HL-60 (cell line): ENCODE measurements at regions not wholly inside any gene's neighbourhood (a gene's known extent, or its start where the extent isn't known, plus 50 kb on each side); places are given as distances from the start of the nearest gene placed in this dataset.

ENCODE experiments used
- DNase-seq, 2 experiments: peaks; one replicate each; pipeline ENCODE4 v3.0.0-alpha.2; 2010 to 2020; ENCODE audit warnings: low read depth in 1 of 2, low spot score in 1 of 2
- H3K27ac ChIP-seq: fragments of 250-450 bp; sonication (Bioruptor Pico); replicated peaks from 2 replicates; pipeline ENCODE4 v1.5.1; 2020; ENCODE audit warnings: mild to moderate bottlenecking, moderate library complexity
- H3K27me3 ChIP-seq: fragments of 250-450 bp; sonication (Bioruptor Pico); 2 replicates; pipeline ENCODE4 v1.5.1; 2021; ENCODE audit warnings: mild to moderate bottlenecking, moderate library complexity; ENCODE audit not compliant: insufficient read depth, poor library complexity, severe bottlenecking
- H3K4me3 ChIP-seq: replicated peaks from 2 replicates; pipeline ENCODE4 v1.5.1; 2011; ENCODE audit warnings: mild to moderate bottlenecking, control low read depth, low read length; ENCODE audit not compliant: insufficient read depth
- GABPA ChIP-seq: IDR thresholded peaks from 2 replicates; pipeline ENCODE4 v1.6.1; 2012; ENCODE audit warnings: low read depth
- POLR2AphosphoS5 ChIP-seq: IDR thresholded peaks from 2 replicates; pipeline ENCODE4 v1.6.1; 2012; ENCODE audit warnings: low read depth
- SPI1 ChIP-seq: IDR thresholded peaks from 2 replicates; pipeline ENCODE4 v1.6.1; 2012; ENCODE audit warnings: low read depth, mild to moderate bottlenecking, borderline replicate concordance
- TF ChIP-seq, protein P1 (sequence below): IDR thresholded peaks from 2 replicates; pipeline ENCODE4 v1.6.1; 2012; ENCODE audit warnings: low read depth; ENCODE audit not compliant: insufficient replicate concordance
- TF ChIP-seq, protein P2 (sequence below): IDR thresholded peaks from one replicate; pipeline ENCODE4 v1.5.1; 2011; ENCODE audit warnings: low read length, control low read depth, inconsistent platforms; ENCODE audit not compliant: insufficient read depth

DNA sequence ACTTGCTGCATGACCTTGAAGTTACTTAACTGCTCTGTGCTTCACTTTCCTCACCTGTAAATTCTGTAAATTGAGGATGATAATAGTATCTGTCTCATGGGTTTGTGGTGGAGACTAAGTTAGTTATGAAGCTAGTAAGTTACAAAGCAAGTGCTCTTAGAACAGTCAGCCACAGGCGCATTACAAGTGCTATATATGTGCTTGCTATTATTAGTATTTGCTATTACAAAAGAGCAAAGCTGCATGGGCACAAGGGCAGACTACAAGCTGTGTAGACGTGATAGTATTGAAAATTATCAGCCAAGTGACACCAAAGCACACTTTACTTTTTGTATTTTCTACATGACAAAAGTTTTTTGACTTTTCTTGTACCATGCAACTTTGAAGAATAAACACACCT is 150.9 kb upstream of the CTTNBP2NL start:
- no peak overlapping the region for H3K27ac ChIP-seq

DNA sequence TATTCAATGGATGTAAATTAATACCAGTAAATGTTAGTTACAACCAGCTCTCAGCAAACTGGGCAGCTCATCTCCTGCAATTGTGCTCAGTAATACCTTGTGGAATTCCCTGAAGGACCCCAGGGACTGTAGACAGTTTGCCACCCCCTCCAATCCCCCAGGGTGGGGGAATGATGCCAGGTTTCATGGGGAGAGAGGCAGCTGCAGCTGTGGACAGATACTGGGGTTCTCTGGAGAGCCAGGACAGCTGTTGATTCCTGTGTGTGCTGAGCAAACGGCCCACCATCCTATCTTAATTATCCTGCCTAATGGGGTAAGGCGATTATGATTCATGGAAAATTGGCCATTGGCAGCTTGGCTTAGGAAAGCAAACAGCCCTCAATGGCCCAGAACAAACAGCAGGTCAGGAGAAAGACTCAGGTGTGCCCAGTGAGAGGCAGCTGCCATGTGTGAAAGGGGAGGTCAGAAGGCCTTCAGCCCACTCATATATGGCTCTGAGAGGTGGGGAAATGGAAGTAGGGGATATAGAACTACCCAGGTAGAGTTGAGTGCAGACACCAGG is 148.9 kb upstream of the CTTNBP2NL start:
- no peaks in the 10 kb centered on the region for H3K27me3 ChIP-seq
- DNase-seq = no peak
- H3K4me3 ChIP-seq = no peak overlapping the region
- no peak overlapping the region for H3K27ac ChIP-seq
- TF ChIP-seq, protein P1, sequence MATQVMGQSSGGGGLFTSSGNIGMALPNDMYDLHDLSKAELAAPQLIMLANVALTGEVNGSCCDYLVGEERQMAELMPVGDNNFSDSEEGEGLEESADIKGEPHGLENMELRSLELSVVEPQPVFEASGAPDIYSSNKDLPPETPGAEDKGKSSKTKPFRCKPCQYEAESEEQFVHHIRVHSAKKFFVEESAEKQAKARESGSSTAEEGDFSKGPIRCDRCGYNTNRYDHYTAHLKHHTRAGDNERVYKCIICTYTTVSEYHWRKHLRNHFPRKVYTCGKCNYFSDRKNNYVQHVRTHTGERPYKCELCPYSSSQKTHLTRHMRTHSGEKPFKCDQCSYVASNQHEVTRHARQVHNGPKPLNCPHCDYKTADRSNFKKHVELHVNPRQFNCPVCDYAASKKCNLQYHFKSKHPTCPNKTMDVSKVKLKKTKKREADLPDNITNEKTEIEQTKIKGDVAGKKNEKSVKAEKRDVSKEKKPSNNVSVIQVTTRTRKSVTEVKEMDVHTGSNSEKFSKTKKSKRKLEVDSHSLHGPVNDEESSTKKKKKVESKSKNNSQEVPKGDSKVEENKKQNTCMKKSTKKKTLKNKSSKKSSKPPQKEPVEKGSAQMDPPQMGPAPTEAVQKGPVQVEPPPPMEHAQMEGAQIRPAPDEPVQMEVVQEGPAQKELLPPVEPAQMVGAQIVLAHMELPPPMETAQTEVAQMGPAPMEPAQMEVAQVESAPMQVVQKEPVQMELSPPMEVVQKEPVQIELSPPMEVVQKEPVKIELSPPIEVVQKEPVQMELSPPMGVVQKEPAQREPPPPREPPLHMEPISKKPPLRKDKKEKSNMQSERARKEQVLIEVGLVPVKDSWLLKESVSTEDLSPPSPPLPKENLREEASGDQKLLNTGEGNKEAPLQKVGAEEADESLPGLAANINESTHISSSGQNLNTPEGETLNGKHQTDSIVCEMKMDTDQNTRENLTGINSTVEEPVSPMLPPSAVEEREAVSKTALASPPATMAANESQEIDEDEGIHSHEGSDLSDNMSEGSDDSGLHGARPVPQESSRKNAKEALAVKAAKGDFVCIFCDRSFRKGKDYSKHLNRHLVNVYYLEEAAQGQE = no peak
- TF ChIP-seq SPI1 (no peak), POLR2AphosphoS5 (no peak), GABPA (no peak)
- TF ChIP-seq, protein P2, sequence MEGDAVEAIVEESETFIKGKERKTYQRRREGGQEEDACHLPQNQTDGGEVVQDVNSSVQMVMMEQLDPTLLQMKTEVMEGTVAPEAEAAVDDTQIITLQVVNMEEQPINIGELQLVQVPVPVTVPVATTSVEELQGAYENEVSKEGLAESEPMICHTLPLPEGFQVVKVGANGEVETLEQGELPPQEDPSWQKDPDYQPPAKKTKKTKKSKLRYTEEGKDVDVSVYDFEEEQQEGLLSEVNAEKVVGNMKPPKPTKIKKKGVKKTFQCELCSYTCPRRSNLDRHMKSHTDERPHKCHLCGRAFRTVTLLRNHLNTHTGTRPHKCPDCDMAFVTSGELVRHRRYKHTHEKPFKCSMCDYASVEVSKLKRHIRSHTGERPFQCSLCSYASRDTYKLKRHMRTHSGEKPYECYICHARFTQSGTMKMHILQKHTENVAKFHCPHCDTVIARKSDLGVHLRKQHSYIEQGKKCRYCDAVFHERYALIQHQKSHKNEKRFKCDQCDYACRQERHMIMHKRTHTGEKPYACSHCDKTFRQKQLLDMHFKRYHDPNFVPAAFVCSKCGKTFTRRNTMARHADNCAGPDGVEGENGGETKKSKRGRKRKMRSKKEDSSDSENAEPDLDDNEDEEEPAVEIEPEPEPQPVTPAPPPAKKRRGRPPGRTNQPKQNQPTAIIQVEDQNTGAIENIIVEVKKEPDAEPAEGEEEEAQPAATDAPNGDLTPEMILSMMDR = no peak

More for the DNA sequence above, 150.9 kb upstream of the CTTNBP2NL start:
- DNase-seq = no peak
- H3K4me3 ChIP-seq = no peak overlapping the region
- H3K27me3 ChIP-seq = no peaks in the 10 kb centered on the region
- TF ChIP-seq POLR2AphosphoS5 = no peak
- TF ChIP-seq, protein P1 = no peak
- TF ChIP-seq SPI1 = no peak
- TF ChIP-seq, protein P2 = no peak
- no peak for TF ChIP-seq GABPA

DNA sequence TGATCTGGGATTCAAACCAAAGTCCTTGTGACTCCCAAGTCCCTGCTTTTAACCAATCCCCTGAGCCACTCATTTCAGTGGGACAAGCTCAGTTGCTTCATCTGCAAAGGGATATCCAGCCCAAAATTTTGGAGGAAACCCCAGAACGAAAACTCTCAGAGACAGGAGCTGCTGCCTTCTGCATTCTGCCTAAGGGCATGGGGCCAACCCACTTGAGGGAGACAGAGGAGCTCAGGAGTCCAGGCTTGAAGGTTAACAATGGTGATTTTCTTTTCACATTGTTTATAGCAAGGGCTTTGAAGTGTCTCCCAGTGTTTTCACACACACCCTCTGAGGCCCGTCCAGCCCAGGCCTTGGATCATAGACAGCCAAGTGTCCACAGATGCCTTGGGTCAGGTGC is 148.1 kb upstream of the CTTNBP2NL start:
- H3K27ac ChIP-seq = no peak overlapping the region
- DNase-seq = no peak
- TF ChIP-seq GABPA = no peak
- TF ChIP-seq POLR2AphosphoS5 = no peak
- TF ChIP-seq, protein P1 = no peak
- TF ChIP-seq, protein P2 = no peak
- no peak for TF ChIP-seq SPI1
- H3K4me3 ChIP-seq = no peak overlapping the region
- no peaks in the 10 kb centered on the region for H3K27me3 ChIP-seq
